ENCODE measurements at regions not wholly inside any gene's neighbourhood (a gene's known extent, or its start where the extent isn't known, plus 50 kb on each side); places are given as distances from the start of the nearest gene placed in this dataset.

- Mint-ChIP-seq H3K9me3 (ENCODE audit: unreplicated experiment) (no peaks in the 10 kb centered on the region), H3K27me3 (ENCODE audit: insufficient read depth, unreplicated experiment) (no peaks in the 10 kb centered on the region), H3K4me1 (ENCODE audit: insufficient read depth, unreplicated experiment) (peaks cover 5% of the 10 kb centered on the region), H3K27ac (ENCODE audit: low read depth, unreplicated experiment) (no peak overlapping the region), H3K4me3 (ENCODE audit: unreplicated experiment) (no peak overlapping the region), H3K36me3 (ENCODE audit: insufficient read depth, unreplicated experiment) (no peaks in the 10 kb centered on the region)
- BruUV-seq (replicated peaks), result no TSS peak
- intact Hi-C loops (cut with micrococcal nuclease), result loop anchor here (1.0 kb wide), 2 partner anchors 70 to 310 kb away; no protein-coding TSS in a partner anchor
- peak; percentile 49 for DNase-seq (ENCODE audit: unreplicated experiment)
- ChIA-PET POLR2A (interaction anchor here (0.9 to 1.1 kb wide), 2 partner anchors 9 to 70 kb away, joined by 4 to 5 read pairs; no protein-coding TSS in a partner anchor), CTCF (interaction anchor here (0.6 to 1.7 kb wide), 9 partner anchors 26 to 1408 kb away, joined by 3 to 12 read pairs (median 3); no protein-coding TSS in a partner anchor)
- peak; percentile 48 for TF ChIP-seq CTCF (IDR thresholded peaks at IDR 0.05; ENCODE audit: unreplicated experiment)
Observed at GRCh38 chr12:77615332-77615731, 215.4 kb upstream of the NAV3 start.

GRCh38 chr12:77613411-77613810, 217.3 kb upstream of the NAV3 start:
- Mint-ChIP-seq H3K27me3 (ENCODE audit: insufficient read depth, unreplicated experiment) (no peaks in the 10 kb centered on the region), H3K4me1 (ENCODE audit: insufficient read depth, unreplicated experiment) (peaks cover 5% of the 10 kb centered on the region), H3K27ac (ENCODE audit: low read depth, unreplicated experiment) (no peak overlapping the region), H3K9me3 (ENCODE audit: unreplicated experiment) (no peaks in the 10 kb centered on the region), H3K36me3 (ENCODE audit: insufficient read depth, unreplicated experiment) (no peaks in the 10 kb centered on the region), H3K4me3 (ENCODE audit: unreplicated experiment) (no peak overlapping the region)
- intact Hi-C loops (cut with micrococcal nuclease), result no loop called here
- no peak for TF ChIP-seq CTCF (IDR thresholded peaks at IDR 0.05; ENCODE audit: unreplicated experiment)
- no peak for DNase-seq (ENCODE audit: unreplicated experiment)
- POLR2A ChIA-PET, result no interaction called here
- CTCF ChIA-PET, result no interaction called here
- BruUV-seq (replicated peaks), result no TSS peak

- no peak for DNase-seq (ENCODE audit: unreplicated experiment)
- ChIA-PET CTCF (interaction anchor here (1.1 to 2.4 kb wide), 2 partner anchors 10 to 14 kb away, joined by 3 to 7 read pairs; no protein-coding TSS in a partner anchor), POLR2A (no interaction called here)
- no peak overlapping the region for H3K27ac Mint-ChIP-seq (ENCODE audit: low read depth, unreplicated experiment)
- no peaks in the 10 kb centered on the region for H3K27me3 Mint-ChIP-seq (ENCODE audit: insufficient read depth, unreplicated experiment)
- H3K9me3 Mint-ChIP-seq (ENCODE audit: unreplicated experiment), result no peaks in the 10 kb centered on the region
- no peak for TF ChIP-seq CTCF (IDR thresholded peaks at IDR 0.05; ENCODE audit: unreplicated experiment)
- intact Hi-C loops (cut with micrococcal nuclease), result no loop called here
- no peaks in the 10 kb centered on the region for H3K36me3 Mint-ChIP-seq (ENCODE audit: insufficient read depth, unreplicated experiment)
- no peak overlapping the region for H3K4me3 Mint-ChIP-seq (ENCODE audit: unreplicated experiment)
- H3K4me1 Mint-ChIP-seq (ENCODE audit: insufficient read depth, unreplicated experiment), result peaks cover 5% of the 10 kb centered on the region
- BruUV-seq (replicated peaks), result no TSS peak
Observed at GRCh38 chr12:77610446-77610845, 220.2 kb upstream of the NAV3 start.

- no peaks in the 10 kb centered on the region for H3K27me3 Mint-ChIP-seq (ENCODE audit: insufficient read depth, unreplicated experiment)
- H3K36me3 Mint-ChIP-seq (ENCODE audit: insufficient read depth, unreplicated experiment), result no peaks in the 10 kb centered on the region
- H3K4me3 Mint-ChIP-seq (ENCODE audit: unreplicated experiment), result no peak overlapping the region
- H3K9me3 Mint-ChIP-seq (ENCODE audit: unreplicated experiment), result no peaks in the 10 kb centered on the region
- H3K27ac Mint-ChIP-seq (ENCODE audit: low read depth, unreplicated experiment), result no peak overlapping the region
- TF ChIP-seq CTCF (IDR thresholded peaks at IDR 0.05; ENCODE audit: unreplicated experiment), result no peak
- POLR2A ChIA-PET, result no interaction called here
- CTCF ChIA-PET, result no interaction called here
- intact Hi-C loops (cut with micrococcal nuclease), result no loop called here
- no TSS peak for BruUV-seq (replicated peaks)
- peaks cover 5% of the 10 kb centered on the region for H3K4me1 Mint-ChIP-seq (ENCODE audit: insufficient read depth, unreplicated experiment)
- DNase-seq (ENCODE audit: unreplicated experiment), result no peak
Observed at GRCh38 chr12:77609016-77609415, 221.7 kb upstream of the NAV3 start.
